NCI-H2171 treated with DMSO at 0.1 percent for 48 hours (cell line): ENCODE measurements at regions not wholly inside any gene's neighbourhood (a gene's known extent, or its start where the extent isn't known, plus 50 kb on each side); places are given as distances from the start of the nearest gene placed in this dataset.

ENCODE experiments used
- DNase-seq: peaks from one replicate; lab custom pipeline; 2025; lab: John Stamatoyannopoulos, UW

GRCh38 chr13:31081316-31081715, 80.4 kb downstream of the HSPH1 start:
- DNase-seq: no peak

- no peak for DNase-seq
These were observed 86.9 kb downstream of the HSPH1 start for GRCh38 chr13:31074756-31075155.

DNA sequence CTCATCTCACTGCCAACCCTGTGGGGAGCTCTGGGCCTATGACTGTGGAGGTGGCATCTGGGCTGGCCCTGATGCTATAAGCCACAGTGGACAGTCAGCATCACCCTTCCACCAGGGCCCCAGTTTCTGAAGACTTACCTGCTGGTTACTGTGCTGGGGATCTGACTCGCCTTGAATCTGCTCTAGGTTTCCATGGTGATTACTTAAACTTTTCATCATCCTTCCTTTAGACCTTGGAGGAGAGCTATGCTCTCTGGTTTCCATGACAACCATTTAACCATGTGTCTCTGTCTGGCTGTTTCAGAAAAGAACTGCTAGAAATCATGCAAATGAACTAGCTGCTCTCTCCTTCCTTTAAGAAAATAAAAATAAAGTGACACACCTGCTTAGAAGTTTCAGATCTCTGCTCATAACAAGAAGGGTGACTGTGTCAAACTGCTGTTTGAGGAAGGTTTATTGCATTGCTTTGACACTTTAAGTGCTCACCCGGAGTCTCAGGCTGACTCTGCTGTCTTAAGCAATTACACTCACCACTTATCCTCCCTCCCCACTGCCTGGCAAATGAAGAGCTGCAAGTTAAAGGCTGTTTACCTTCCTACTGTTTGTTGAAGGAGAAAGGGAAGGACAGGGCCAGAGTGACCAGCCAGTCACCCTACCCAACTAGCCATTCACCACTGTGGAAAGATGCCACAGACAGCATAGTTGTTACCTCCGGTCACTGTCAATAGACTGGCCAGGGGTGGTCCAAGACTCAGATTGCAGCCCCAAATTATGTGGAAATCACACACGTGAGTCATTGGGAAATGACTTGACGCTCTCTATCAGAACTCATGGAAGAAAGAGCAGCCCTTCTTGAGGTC, 87.6 kb downstream of the HSPH1 start:
- no peak for DNase-seq

DNA sequence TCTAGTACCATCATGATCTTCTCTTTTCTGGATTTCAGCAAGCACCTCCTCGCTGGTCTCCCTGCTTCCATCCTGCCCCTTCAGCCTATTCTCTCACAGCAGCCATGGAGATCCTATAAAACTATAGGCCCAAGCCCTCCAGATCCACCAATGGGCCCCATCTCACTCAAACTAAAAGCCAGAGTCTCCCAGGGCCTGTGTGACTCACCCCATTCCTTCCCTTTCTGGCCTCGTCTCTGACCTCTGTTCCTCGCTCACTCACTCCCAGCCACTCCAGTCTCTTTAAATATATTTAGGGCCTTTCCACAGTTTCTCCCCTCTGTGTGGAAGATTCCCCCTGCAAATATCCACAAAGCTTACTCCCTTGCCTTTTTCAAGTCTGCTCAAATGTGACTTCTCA, 89.7 kb downstream of the HSPH1 start:
- no peak for DNase-seq

- DNase-seq: no peak
These were observed 91.7 kb downstream of the HSPH1 start for GRCh38 chr13:31069808-31070534.

DNA sequence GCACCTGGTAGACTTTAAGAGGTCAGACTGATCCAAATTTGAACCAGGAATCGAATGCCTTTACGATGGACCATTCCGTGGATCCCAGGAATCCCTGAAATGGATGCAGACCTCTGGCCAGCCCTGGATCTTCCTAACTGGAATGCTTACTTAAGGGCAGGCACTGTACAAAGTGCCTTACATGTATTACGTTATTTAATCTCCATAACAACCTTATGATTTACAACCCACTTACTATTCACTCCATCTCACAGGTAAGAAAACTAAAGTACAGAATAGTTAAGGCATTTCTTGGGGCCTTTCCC, 93.6 kb downstream of the HSPH1 start:
- DNase-seq: no peak

- DNase-seq: no peak
These were observed 94.1 kb downstream of the HSPH1 start for GRCh38 chr13:31067416-31068118.

GRCh38 chr13:31064636-31065035, 97.1 kb downstream of the HSPH1 start:
- DNase-seq: no peak

DNA sequence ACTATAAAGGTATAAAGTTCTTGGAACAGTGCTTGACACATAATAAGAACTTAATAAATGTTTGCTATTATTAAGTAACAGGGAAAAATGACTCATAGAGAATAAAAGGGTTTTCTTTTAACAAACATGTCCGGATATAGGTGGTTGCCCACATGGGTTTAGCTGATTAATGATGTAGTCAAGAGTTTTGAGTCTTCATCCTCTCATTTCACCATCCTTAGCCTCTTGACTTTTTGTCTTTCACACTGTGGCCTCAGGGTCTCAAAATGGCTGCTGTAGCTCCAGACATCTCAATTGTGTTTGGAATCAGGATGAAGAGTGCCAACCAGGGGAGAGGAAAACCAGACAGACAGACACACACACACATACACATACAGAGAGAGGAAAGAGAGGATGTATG, 97.9 kb downstream of the HSPH1 start:
- DNase-seq: no peak

GRCh38 chr13:31060655-31061054, 101.0 kb downstream of the HSPH1 start:
- no peak for DNase-seq

GRCh38 chr13:31060220-31060619, 101.5 kb downstream of the HSPH1 start:
- no peak for DNase-seq

DNA sequence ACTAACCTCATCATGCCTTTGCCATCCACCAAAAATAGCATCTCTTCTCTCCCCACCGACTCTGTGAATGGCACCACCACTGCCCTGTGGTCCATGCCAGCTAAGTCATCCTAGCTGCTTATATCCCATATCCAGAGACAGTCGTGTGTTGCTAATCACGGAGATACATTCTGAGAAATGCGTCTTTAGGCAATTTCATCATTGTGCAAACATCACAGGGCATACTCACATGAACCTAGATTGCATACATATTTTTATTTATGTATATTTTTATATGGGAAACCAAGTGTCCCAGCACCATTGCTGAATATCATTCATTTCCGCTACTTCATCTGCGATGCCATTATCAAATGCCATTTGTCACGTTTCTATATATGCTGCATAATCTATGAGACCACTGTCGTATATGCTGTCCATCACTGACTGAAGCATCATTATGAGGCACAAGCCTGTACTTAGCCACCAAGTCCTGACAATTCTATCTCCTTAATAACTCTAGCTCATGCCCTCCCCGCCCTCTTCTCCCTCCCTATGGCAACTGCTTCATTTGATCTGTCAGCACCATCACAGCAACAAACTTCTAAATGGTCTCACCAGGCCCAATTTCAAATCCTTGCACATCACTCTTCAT, 104.2 kb downstream of the HSPH1 start:
- no peak for DNase-seq

GRCh38 chr13:31056644-31057271, 104.9 kb downstream of the HSPH1 start:
- DNase-seq: no peak

DNA sequence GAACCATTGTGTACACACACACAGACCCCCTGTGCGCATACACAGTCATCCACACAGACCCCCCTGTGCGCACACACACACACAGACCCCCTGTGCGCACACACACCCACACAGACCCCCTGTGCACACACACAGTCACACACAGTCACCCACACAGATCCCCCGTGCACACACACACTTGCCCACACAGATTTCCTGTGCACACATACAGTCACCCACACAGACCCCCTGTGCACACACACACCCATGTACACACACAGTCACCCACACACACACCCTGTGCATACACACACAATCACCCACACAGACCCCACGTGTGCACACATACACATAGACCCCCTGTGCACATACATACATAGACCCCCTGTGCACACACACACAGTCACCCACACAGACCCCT, 106.1 kb downstream of the HSPH1 start:
- no peak for DNase-seq

DNA sequence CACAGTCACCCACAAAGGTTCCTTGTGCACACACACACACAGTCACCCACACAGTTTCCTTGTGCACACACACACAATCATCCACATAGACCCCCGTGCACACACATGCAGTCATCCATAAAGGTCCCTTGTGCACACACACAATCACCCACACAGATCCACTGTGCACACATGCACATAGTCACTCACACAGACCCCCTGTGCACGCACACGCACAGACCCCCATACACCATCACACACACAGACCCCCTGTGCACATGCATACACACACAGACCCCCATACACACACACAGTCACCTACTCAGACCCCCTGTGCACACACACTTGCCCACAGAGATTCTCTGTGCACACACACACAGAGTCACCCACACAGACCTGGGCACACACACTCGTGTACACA, 107.1 kb downstream of the HSPH1 start:
- no peak for DNase-seq

DNA sequence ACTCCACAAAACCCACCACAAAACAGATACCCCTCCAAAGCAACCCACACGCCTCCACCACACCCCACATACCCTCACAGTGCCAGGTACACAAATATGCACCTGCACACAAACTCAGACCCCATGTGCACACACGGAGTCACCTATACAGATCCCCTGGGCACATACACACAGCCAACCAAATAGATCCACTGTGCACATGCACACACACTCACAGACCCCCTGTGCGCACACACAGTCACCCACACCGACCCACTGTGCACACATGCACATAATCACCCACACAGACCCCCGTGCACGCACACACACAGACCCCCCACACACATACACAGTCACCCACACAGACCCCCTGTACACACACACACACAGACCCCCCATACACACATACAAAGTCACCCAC, 107.8 kb downstream of the HSPH1 start:
- DNase-seq: no peak

- DNase-seq: no peak
These were observed 108.6 kb downstream of the HSPH1 start for GRCh38 chr13:31053091-31053490.

- no peak for DNase-seq
These were observed 109.2 kb downstream of the HSPH1 start for GRCh38 chr13:31052478-31052877.

GRCh38 chr13:31051999-31052398, 109.7 kb downstream of the HSPH1 start:
- no peak for DNase-seq

- no peak for DNase-seq
These were observed 111.0 kb downstream of the HSPH1 start for GRCh38 chr13:31050486-31051400.

DNA sequence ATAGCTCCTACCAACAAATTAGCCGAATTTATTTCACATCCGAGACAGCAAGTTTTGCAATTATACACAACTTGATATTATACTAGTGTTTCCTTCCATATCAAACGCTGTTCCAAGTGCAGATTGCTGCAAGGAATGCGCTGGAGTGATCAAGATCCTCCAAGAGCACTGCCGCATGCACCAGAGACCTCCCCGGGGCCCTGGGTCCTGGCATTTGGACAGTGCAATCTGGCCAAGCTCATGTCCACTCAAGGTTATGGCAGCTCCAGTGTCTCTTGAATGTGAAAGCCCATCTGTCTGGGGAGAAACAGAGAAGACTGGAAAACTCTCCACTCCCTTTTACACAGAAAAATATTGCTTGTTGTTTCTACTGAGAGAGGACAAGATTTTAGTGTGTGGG, 111.9 kb downstream of the HSPH1 start:
- DNase-seq: no peak
